GM12891 (cell line): ENCODE measurements at regions not wholly inside any gene's neighbourhood (a gene's known extent, or its start where the extent isn't known, plus 50 kb on each side); places are given as distances from the start of the nearest gene placed in this dataset.

Source experiments
- POLR2A ChIP-seq: IDR thresholded peaks from 2 replicates; pipeline ENCODE4 v1.6.1; 2011; ENCODE audit warnings: low read depth, low read length, control low read depth
- TAF1 ChIP-seq: IDR thresholded peaks from 2 replicates; pipeline ENCODE4 v1.6.1; 2011; ENCODE audit warnings: low read depth, low read length, control low read depth

DNA sequence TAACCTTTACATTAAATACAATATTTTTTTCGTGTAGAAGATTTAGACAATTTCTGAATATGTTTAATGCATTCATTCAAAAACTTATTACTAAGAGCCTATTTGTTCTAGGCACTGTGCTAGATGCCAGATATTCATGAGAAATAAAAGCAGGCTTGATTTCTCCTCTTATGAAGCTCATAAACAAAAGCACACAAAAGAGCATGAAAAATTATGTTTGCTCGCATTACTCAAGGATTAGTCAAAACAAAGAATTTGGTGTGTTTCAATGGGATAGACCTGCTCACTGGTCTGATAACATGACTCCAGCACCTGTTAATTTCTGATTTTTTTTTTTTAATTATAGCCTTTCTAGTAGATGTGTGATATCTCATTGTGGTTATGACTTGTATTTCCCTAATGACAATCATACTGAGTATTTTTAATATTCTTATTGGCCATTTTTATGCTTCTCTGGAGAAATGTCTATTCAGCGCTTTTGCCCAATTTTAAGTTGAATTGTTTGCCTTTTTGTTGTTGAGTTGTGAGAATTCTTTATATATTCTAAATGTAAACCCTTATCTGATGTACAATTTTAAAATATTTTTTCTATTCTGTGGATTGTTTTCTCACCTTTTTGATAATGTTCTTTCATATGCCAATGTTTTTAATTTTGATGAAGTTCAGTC lies 382.3 kb upstream of the ADGRL4 start:
- no peak for TF ChIP-seq TAF1
- no peak for TF ChIP-seq POLR2A
